Muscle of leg (tissue), 3 donors: ENCODE measurements at regions not wholly inside any gene's neighbourhood (a gene's known extent, or its start where the extent isn't known, plus 50 kb on each side); places are given as distances from the start of the nearest gene placed in this dataset.
A peak's percentile ranks its signal among the peaks of the same experiment; 100 is the strongest.

Source experiments
- DNase-seq: peaks from one replicate; pipeline ENCODE4 v3.0.0; 2013
- H3K27ac ChIP-seq: one replicate; pipeline ENCODE4 v1.5.1; 2013; ENCODE audit warnings: mild to moderate bottlenecking, low read length, control low read depth
- H3K27me3 ChIP-seq: one replicate; pipeline ENCODE4 v1.6.1; 2013; ENCODE audit warnings: low read length; ENCODE audit not compliant: control insufficient read depth, insufficient read depth
- H3K36me3 ChIP-seq: one replicate; pipeline ENCODE4 v1.6.1; 2013; ENCODE audit warnings: low read length; ENCODE audit not compliant: control insufficient read depth, insufficient read depth
- H3K4me1 ChIP-seq: one replicate; pipeline ENCODE4 v1.6.1; 2013; ENCODE audit warnings: low read length; ENCODE audit not compliant: control insufficient read depth, insufficient read depth
- H3K4me3 ChIP-seq: one replicate; pipeline ENCODE4 v1.5.1; 2013; ENCODE audit warnings: low read length, control low read depth
- H3K9me3 ChIP-seq: replicated peaks from 2 replicates; pipeline ENCODE4 v1.6.1; 2013; ENCODE audit warnings: low read depth, low read length; ENCODE audit not compliant: control insufficient read depth
- WGBS: methylation state at CpG from one replicate; pipeline ENCODE4 v1.1.5; 2013; ENCODE audit warnings: missing lambda C conversion rate; ENCODE audit not compliant: insufficient coverage; 5-methylcytosine and 5-hydroxymethylcytosine counted together

GRCh38 chr2:71905205-71905604, 242.5 kb downstream of the CYP26B1 start:
- Histone ChIP-seq H3K27ac (no peak overlapping the region), H3K4me3 (no peak overlapping the region), H3K9me3 (peaks cover 11% of the 10 kb centered on the region), H3K27me3 (peaks cover 2% of the 10 kb centered on the region), H3K4me1 (peaks cover 3% of the 10 kb centered on the region), H3K36me3 (no peaks in the 10 kb centered on the region)
- no CpG with 5 or more reads among the region's 3 CpGs for WGBS
- no peak for DNase-seq

- H3K4me3 ChIP-seq: no peak overlapping the region
- no CpG with 5 or more reads among the region's 1 CpG for WGBS
- no peak overlapping the region for H3K27ac ChIP-seq
- peaks cover 3% of the 10 kb centered on the region for H3K4me1 ChIP-seq
- H3K27me3 ChIP-seq: peaks cover 7% of the 10 kb centered on the region
- H3K9me3 ChIP-seq: no peaks in the 10 kb centered on the region
- H3K36me3 ChIP-seq: no peaks in the 10 kb centered on the region
- DNase-seq: no peak
These were observed 243.8 kb downstream of the CYP26B1 start for GRCh38 chr2:71903841-71904240.

- H3K4me3 ChIP-seq: no peak overlapping the region
- WGBS: 57% methylated on average over 1 of the region's 1 CpG
- peaks cover 7% of the 10 kb centered on the region for H3K27me3 ChIP-seq
- DNase-seq: no peak
- H3K9me3 ChIP-seq: no peaks in the 10 kb centered on the region
- no peak overlapping the region for H3K27ac ChIP-seq
- H3K36me3 ChIP-seq: no peaks in the 10 kb centered on the region
- H3K4me1 ChIP-seq: peaks cover 10% of the 10 kb centered on the region
These were observed 246.2 kb downstream of the CYP26B1 start for GRCh38 chr2:71901466-71901865.

GRCh38 chr2:71898851-71899681, 248.6 kb downstream of the CYP26B1 start:
- DNase-seq: no peak
- H3K36me3 ChIP-seq: no peaks in the 10 kb centered on the region
- no peak overlapping the region for H3K27ac ChIP-seq
- H3K4me3 ChIP-seq: no peak overlapping the region
- no peaks in the 10 kb centered on the region for H3K9me3 ChIP-seq
- peaks cover 7% of the 10 kb centered on the region for H3K27me3 ChIP-seq
- 57% methylated on average over 15 of the region's 29 CpGs for WGBS
- peaks cover 14% of the 10 kb centered on the region for H3K4me1 ChIP-seq

DNA sequence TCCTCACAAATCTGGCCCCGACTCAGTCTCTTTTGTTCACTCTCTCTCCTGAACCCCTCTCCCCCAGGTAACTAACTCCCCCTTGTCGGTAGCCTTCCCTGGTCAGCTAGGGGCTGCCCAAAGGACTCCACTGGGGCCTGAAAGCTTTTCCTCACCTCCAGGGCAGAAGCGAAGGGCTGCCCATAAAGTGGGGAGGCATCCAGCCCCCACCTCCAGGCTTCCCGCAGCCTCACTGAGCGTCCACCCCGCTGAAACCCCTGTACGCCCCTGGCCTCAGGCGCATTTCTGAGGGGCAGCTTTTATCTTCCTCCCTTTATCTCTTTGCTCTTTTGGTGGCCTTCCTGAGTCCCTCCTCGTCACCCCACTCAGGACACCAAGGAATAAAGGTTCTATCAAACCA, 249.3 kb downstream of the CYP26B1 start:
- DNase-seq: no peak
- H3K27ac ChIP-seq: no peak overlapping the region
- no peaks in the 10 kb centered on the region for H3K36me3 ChIP-seq
- WGBS: 81% methylated on average over 7 of the region's 9 CpGs
- no peaks in the 10 kb centered on the region for H3K9me3 ChIP-seq
- H3K27me3 ChIP-seq: peaks cover 7% of the 10 kb centered on the region
- H3K4me3 ChIP-seq: no peak overlapping the region
- H3K4me1 ChIP-seq: peaks cover 14% of the 10 kb centered on the region

- Histone ChIP-seq H3K36me3 (no peaks in the 10 kb centered on the region), H3K27ac (no peak overlapping the region), H3K4me3 (no peak overlapping the region), H3K4me1 (peaks cover 14% of the 10 kb centered on the region), H3K9me3 (no peaks in the 10 kb centered on the region), H3K27me3 (peaks cover 10% of the 10 kb centered on the region)
- no peak for DNase-seq
- 81% methylated on average over 6 of the region's 7 CpGs for WGBS
These were observed 249.8 kb downstream of the CYP26B1 start for GRCh38 chr2:71897836-71898235.

GRCh38 chr2:71897137-71897480, 250.6 kb downstream of the CYP26B1 start:
- 54% methylated on average over 6 of the region's 6 CpGs for WGBS
- Histone ChIP-seq H3K9me3 (no peaks in the 10 kb centered on the region), H3K36me3 (no peaks in the 10 kb centered on the region), H3K27me3 (peaks cover 10% of the 10 kb centered on the region), H3K27ac (no peak overlapping the region), H3K4me3 (no peak overlapping the region), H3K4me1 (peaks cover 14% of the 10 kb centered on the region)
- no peak for DNase-seq

DNA sequence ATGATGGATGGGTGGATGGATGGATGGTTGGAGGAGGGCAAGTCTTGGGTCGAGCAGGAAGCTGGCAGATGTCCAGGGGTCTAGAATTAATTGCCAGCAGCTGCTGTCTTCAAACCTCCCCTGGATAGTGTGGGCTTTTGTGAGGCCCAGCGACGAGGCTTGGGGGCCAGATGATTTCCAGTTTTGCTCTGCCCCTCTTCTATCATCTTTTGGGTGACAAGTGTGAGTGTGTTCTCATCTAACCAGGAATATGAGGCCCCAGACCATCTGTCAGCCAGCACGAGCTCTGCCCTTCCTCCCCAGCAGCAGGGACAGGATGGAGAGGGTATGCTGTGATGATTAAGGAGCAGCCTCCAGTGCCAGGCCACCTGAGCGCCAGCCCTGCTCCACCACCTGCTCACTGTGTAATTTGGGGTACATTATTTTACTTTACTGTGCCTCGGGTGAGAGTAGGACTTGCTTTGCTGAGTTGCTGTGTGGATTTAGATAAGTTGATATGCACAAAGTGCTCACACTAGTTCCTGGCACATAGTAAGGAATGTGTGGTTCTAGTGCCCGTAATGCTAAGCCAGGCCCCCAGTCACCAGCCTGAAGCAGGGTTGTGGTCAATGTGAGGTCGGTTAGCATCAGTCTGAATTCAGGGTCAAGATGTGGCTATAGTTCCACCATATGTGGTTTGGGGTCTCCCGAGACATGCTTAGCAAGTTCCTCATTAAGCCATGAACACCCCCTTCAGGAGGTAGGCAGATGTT, 251.1 kb downstream of the CYP26B1 start:
- Histone ChIP-seq H3K27ac (no peak overlapping the region), H3K36me3 (no peaks in the 10 kb centered on the region), H3K27me3 (peaks cover 10% of the 10 kb centered on the region), H3K9me3 (no peaks in the 10 kb centered on the region), H3K4me3 (no peak overlapping the region), H3K4me1 (peaks cover 14% of the 10 kb centered on the region)
- 56% methylated on average over 5 of the region's 9 CpGs for WGBS
- peak; percentile 52 for DNase-seq

- Histone ChIP-seq H3K27ac (no peak overlapping the region), H3K4me3 (no peak overlapping the region), H3K4me1 (peaks cover 14% of the 10 kb centered on the region), H3K9me3 (no peaks in the 10 kb centered on the region), H3K36me3 (no peaks in the 10 kb centered on the region), H3K27me3 (peaks cover 8% of the 10 kb centered on the region)
- DNase-seq: no peak
- 84% methylated on average over 7 of the region's 10 CpGs for WGBS
These were observed 252.1 kb downstream of the CYP26B1 start for GRCh38 chr2:71895320-71896161.

DNA sequence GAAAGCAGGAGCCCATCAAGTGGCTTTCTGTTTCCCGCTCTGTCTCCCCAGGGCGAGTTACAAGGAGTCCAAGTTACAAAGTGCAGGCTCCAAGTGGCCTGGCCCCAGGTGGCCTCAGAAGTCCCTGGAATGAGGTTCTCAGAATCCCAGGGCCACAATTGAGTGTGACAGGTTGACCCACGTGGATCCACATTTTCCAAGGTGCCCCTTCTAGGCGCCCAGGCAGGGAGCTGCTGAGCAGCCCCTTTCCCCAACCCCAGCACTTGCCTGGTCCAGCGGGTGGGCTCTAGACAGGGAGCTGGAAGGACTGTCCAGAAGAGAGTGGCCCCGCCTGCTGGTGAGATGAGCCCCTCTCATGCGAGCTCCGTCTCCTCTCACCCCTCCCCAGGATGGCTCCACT, 253.4 kb downstream of the CYP26B1 start:
- Histone ChIP-seq H3K36me3 (no peaks in the 10 kb centered on the region), H3K4me3 (no peak overlapping the region), H3K9me3 (no peaks in the 10 kb centered on the region), H3K27ac (no peak overlapping the region), H3K4me1 (peaks cover 14% of the 10 kb centered on the region), H3K27me3 (peaks cover 7% of the 10 kb centered on the region)
- 31% methylated on average over 3 of the region's 8 CpGs for WGBS
- no peak for DNase-seq
